ENCODE measurements at regions not wholly inside any gene's neighbourhood (a gene's known extent, or its start where the extent isn't known, plus 50 kb on each side); places are given as distances from the start of the nearest gene placed in this dataset.

DNA sequence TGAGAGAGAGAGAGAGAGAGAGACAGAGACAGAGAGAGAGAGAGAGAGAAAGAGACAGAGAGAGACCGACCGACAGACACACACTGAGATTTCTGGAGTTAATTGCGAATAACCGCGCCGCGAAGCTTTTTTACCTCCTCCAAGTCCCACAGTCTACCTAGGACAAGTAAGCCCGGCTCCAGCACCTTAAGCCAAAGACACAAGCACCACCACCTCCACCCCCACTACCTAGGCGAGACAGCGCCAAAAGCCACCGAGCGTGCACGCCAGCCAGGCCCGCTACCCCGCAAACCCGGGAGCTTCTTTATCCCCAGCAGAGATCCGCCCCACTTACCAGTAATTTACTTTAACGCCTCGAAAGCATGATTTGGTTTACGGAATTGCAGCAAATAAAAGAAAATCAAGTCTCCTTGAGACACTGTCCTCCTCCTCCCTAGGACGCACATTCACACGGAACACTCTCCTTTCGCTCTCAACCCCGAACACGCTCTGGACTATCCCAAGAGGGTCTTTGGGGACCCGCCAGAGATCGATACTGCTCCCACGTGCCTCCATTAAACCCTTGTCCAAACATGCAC, 649.6 kb upstream of the DIPK2B start:
- POLR2A ChIA-PET = interaction anchor here (0.6 kb wide), 1 partner anchor 267 kb away, joined by 4 read pairs; no protein-coding TSS in a partner anchor
- no peak for DNase-seq (ENCODE audit: low read depth)
- CTCF ChIA-PET = interaction anchor here (0.8 to 1.0 kb wide), 2 partner anchors 15 to 26 kb away, joined by 4 to 6 read pairs; no protein-coding TSS in a partner anchor

DNA sequence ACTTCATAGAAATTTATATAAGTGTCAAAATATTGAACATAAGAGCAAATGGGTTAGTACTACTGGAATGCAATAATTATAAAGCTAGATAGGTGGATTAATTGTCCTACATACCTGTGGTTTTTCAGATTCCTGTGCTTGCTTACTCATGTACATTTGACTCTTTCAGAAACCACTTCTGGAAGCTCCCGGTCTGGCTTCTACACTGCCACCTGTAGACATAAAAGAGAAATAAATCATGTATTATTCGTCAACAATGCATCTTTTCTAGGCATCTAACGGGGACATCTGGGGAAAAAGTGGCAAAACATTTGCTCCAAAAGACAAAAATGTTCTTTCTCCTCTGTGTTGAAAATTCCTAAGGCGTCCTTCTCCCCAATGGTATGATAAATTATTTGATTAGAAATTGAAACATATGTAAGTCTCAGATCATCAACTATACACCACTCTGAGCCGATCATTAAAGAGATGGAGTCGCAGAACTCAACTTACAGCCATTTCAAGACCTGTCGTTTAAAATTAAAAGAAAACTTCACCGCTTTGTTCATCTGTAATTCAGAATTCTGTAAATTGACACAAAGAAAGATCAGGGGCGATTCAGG, 648.7 kb upstream of the DIPK2B start:
- TF ChIP-seq, protein P1, sequence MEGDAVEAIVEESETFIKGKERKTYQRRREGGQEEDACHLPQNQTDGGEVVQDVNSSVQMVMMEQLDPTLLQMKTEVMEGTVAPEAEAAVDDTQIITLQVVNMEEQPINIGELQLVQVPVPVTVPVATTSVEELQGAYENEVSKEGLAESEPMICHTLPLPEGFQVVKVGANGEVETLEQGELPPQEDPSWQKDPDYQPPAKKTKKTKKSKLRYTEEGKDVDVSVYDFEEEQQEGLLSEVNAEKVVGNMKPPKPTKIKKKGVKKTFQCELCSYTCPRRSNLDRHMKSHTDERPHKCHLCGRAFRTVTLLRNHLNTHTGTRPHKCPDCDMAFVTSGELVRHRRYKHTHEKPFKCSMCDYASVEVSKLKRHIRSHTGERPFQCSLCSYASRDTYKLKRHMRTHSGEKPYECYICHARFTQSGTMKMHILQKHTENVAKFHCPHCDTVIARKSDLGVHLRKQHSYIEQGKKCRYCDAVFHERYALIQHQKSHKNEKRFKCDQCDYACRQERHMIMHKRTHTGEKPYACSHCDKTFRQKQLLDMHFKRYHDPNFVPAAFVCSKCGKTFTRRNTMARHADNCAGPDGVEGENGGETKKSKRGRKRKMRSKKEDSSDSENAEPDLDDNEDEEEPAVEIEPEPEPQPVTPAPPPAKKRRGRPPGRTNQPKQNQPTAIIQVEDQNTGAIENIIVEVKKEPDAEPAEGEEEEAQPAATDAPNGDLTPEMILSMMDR (IDR thresholded peaks at IDR 0.05; ENCODE audit: insufficient read depth, low read depth, low read length) = peak; percentile 33; the same call in 1 of the 2 replicates
- POLR2A ChIA-PET = no interaction called here
- H3K27me3 ChIP-seq (ENCODE audit: control insufficient read depth, insufficient read depth, low read length) = no peaks in the 10 kb centered on the region
- peak overlapping the region; percentile 78 for H3K4me3 ChIP-seq (ENCODE audit: low read depth, low read length)
- CTCF ChIA-PET = no interaction called here
- peaks cover 5% of the 10 kb centered on the region for H3K36me3 ChIP-seq (ENCODE audit: control insufficient read depth, insufficient read depth, low read length)
- DNase-seq (ENCODE audit: low read depth) = no peak

More for the DNA sequence above, 649.6 kb upstream of the DIPK2B start:
- Histone ChIP-seq H3K36me3 (ENCODE audit: control insufficient read depth, insufficient read depth, low read length) (peaks cover 5% of the 10 kb centered on the region), H3K4me3 (ENCODE audit: low read depth, low read length) (peak overlapping the region; percentile 78), H3K27me3 (ENCODE audit: control insufficient read depth, insufficient read depth, low read length) (no peaks in the 10 kb centered on the region)
- TF ChIP-seq, protein P1 (IDR thresholded peaks at IDR 0.05; ENCODE audit: insufficient read depth, low read depth, low read length) = no peak

DNA sequence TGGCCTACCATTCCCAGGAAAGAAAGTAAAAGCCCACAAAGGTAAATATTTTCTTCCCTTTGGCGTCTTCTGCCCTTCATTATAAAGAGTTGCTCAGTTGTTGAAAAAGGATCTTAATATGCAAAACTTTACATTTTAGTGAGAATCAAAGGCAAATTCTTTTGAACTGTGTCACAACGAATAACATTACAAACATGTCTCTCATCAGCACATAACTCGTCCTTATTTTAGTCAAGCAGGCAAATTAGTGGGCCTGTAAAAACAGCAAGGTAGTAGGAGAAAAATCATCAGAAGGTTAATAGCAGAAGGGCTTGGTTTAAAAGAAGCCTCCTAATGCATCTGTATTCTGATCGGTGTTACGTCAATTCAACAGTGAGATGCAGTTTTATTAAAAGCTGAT, 647.3 kb upstream of the DIPK2B start:
- CTCF ChIA-PET = no interaction called here
- DNase-seq (ENCODE audit: low read depth) = no peak
- no peak overlapping the region for H3K4me3 ChIP-seq (ENCODE audit: low read depth, low read length)
- peaks cover 5% of the 10 kb centered on the region for H3K36me3 ChIP-seq (ENCODE audit: control insufficient read depth, insufficient read depth, low read length)
- POLR2A ChIA-PET = no interaction called here
- H3K27me3 ChIP-seq (ENCODE audit: control insufficient read depth, insufficient read depth, low read length) = no peaks in the 10 kb centered on the region
- TF ChIP-seq, protein P1 (IDR thresholded peaks at IDR 0.05; ENCODE audit: insufficient read depth, low read depth, low read length) = no peak

DNA sequence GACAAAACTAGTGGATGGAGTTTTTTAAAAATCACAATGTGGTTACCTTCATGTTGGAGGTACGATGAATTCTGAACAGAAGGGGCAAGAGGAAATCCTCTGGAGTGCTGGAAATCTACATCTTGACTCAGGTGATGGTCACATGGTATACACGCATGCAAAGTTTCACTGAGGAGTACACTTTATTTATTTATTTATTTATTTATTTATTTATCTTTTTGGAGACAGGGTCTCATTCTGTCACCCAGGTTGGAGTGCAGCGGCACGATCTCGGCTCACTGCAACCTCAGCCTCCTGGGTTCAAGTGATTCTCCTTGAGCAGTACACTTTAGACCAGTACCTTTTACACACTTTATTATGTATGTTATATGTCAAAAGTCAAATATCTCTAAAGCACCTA, 645.7 kb upstream of the DIPK2B start:
- TF ChIP-seq, protein P1 (IDR thresholded peaks at IDR 0.05; ENCODE audit: insufficient read depth, low read depth, low read length) = no peak
- POLR2A ChIA-PET = interaction anchor here (0.6 kb wide), 1 partner anchor 36 kb away, joined by 3 read pairs; no protein-coding TSS in a partner anchor
- Histone ChIP-seq H3K36me3 (ENCODE audit: control insufficient read depth, insufficient read depth, low read length) (peaks cover 5% of the 10 kb centered on the region), H3K4me3 (ENCODE audit: low read depth, low read length) (no peak overlapping the region), H3K27me3 (ENCODE audit: control insufficient read depth, insufficient read depth, low read length) (no peaks in the 10 kb centered on the region)
- no peak for DNase-seq (ENCODE audit: low read depth)
- CTCF ChIA-PET = no interaction called here

DNA sequence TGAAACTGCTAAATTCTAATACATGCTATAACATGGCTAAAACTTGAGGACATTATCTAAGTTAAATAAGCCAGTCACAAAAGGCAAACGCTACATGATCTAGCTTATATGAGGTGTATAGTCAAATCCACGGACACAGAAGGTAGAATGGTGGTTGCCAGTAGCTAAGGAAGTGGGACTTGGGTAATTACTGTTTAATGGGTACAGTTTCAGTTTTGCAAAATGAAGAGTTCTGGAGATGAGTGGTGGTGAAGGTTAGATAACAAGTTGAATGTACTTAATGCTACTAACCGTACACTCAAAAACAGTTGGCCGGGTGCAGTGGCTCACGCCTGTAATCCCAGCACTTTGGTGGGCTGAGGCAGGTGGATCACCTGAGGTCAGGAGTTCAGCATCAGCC, 644.5 kb upstream of the DIPK2B start:
- no peak for DNase-seq (ENCODE audit: low read depth)
- TF ChIP-seq, protein P1 (IDR thresholded peaks at IDR 0.05; ENCODE audit: insufficient read depth, low read depth, low read length) = no peak
- H3K36me3 ChIP-seq (ENCODE audit: control insufficient read depth, insufficient read depth, low read length) = peaks cover 5% of the 10 kb centered on the region
- no peak overlapping the region for H3K4me3 ChIP-seq (ENCODE audit: low read depth, low read length)
- no peaks in the 10 kb centered on the region for H3K27me3 ChIP-seq (ENCODE audit: control insufficient read depth, insufficient read depth, low read length)
- POLR2A ChIA-PET = no interaction called here
- CTCF ChIA-PET = no interaction called here

All from BJ (cell line).